ENCODE measurements at regions not wholly inside any gene's neighbourhood (a gene's known extent, or its start where the extent isn't known, plus 50 kb on each side); places are given as distances from the start of the nearest gene placed in this dataset.
"Not testable (repeated sequence)": the region's sequence is repeated elsewhere in the genome, so short reads cannot be mapped to it uniquely, and the experiment has no call there.

DNA sequence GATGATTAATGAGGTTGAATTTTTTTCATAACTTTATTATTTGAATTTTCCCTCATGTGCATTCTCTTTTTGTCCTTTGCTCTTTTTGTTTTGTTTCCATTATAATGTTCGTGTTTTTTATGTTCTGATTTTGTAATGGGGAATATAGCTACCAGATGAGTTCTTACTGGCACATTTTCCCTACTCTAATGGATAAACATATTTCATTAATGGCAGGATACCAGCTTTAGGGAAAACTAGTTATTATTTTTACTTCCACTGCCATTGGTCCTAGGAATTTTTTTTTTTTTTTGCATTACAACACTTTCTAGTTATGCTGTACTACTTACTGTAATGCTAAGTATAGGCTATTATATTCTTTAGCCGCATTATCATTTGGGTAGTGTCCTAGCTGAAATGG, 286.3 kb downstream of the SPRY1 start:
- DNase-seq: no peak

DNA sequence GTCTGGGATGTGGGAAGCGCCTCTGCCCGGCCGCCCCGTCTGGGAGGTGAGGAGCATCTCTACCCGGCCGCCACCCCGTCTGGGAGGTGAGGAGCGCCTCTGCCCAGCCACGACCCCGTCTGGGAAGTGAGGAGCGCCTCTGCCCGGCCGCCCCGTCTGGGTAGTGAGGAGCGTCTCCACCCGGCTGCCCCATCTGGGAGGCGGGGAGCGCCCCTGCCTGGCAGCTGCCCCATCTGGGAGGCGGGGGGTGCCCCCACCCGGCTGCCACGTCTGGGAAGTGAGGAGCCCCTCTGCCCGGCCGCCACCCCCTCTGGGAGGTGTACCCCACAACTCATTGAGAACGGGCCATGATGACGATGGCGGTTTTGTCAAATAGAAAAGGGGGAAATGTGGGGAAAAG, 288.3 kb downstream of the SPRY1 start:
- DNase-seq: not testable (repeated sequence)

- DNase-seq: not testable (repeated sequence)
Observed at GRCh38 chr4:123695531-123695930, 298.9 kb downstream of the SPRY1 start.

DNA sequence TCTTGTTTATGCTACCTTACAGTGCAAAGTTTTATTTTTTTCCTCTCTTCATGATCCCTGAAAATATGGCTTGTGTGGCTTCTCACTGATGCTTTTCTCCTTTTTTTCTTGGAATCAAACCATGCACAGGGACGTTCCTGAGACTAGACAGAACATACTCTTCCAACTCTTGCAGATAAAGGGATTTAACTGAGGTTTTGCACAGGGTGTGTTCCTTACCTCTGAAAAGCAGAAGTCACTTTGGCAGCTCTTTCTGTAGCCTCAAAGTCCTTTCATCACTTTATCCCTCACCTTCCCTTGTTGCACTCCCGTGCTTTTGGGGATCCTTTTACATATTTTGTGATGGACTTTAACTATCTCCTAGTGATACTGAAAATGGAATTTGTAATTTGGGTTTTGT, 300.1 kb downstream of the SPRY1 start:
- DNase-seq: no peak

GRCh38 chr4:123698556-123698955, 302.0 kb downstream of the SPRY1 start:
- no peak for DNase-seq

GRCh38 chr4:123699880-123700771, 303.5 kb downstream of the SPRY1 start:
- no peak for DNase-seq

DNA sequence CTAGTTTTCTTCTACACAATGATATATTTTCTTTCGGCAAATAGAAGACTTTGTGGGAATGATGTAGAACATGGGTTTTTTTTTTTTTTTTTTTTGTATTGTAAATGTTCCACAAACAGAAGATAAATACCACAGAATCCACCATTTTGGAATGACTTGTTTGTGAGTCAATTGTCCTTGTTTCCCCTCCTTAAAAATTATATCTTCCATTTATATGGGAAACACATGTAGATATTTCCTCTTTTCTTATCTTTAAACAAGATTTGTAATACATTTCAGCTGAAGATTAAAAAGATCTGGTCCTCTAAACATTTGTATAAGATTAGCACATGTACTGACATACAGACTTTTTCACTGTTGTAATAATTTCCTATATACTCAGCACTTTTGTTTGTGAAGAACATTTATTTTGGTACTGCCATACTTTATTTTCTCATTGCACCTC, 304.6 kb downstream of the SPRY1 start:
- no peak for DNase-seq

GRCh38 chr4:123705419-123705818, 308.8 kb downstream of the SPRY1 start:
- DNase-seq: no peak

GRCh38 chr4:123706973-123707372, 310.4 kb downstream of the SPRY1 start:
- no peak for DNase-seq

- no peak for DNase-seq
Observed at GRCh38 chr4:123708902-123709301, 312.3 kb downstream of the SPRY1 start.

DNA sequence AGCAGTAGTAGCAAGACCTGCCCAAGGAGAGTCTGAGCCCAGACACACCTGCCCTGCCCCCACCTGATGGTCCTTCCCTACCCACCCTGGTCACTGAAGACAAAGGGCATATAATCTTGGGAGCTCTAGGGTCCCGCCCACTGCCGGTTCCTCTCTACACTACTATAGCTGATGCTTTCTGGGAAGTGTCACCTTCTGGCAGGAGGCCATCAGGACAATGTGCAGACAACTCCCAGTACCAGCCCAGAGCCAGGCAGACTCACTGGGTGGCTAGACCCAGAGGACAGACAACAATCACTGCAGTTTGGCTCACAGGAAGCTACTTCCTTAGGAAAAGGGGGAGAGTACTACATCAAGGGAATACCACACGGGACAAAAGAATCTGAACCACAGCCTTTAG, 312.7 kb downstream of the SPRY1 start:
- DNase-seq: no peak

DNA sequence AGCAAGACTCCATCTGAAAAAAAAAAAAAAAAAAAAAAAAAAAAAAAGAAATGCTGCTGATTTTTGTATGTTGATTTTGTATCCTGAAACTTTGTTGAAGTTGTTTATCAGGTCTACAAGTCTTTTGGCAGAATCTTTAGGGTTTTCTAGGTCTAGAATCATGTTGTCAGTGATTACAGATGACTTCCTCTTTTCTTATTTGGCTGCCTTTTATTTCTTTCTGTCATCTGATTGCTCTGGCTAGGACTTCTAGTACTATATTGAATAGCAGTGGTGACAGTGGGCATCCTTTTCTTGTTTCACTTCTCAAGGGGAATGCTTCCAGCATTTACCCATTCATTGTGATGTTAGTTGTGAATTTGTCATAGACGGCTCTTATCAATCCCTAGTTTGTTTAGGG, 334.4 kb downstream of the SPRY1 start:
- no peak for DNase-seq

DNA sequence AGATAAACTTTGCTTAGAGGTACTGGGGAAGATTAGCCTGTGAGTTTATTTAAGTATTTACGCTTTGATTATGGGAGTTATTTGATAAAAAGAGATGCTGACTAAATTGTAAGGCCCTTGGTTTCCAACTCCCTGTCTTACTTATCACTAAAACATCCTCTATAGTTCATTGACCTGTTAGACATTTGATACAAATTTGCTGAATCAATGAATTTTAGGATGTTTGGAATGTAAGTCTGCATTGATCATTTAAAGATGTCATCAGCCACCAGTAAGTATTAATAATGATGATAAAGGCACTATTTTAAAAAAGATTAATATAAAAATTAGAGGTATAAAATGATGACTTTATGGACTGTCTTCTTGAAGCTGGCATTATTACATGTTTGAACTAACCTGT, 340.6 kb downstream of the SPRY1 start:
- no peak for DNase-seq

- no peak for DNase-seq
Observed at GRCh38 chr4:123739806-123740205, 343.2 kb downstream of the SPRY1 start.

DNA sequence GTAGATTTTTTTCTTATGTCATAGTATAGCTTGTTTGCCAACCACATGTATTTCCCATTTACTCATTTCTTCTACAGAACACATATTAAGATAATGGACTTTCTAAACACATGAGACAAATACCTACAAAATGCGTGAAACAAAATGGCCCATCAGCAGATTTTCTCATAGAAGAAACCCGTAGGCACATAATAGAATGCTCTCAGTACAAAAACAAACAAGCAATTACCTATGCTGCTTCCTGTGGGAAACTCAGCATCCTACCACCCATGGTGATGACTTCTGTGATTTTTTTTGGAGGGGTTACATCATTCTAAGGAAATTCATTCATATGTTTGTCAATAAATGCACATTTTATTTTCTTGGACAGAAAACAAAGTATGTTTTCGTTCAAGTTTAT, 343.6 kb downstream of the SPRY1 start:
- DNase-seq: no peak

DNA sequence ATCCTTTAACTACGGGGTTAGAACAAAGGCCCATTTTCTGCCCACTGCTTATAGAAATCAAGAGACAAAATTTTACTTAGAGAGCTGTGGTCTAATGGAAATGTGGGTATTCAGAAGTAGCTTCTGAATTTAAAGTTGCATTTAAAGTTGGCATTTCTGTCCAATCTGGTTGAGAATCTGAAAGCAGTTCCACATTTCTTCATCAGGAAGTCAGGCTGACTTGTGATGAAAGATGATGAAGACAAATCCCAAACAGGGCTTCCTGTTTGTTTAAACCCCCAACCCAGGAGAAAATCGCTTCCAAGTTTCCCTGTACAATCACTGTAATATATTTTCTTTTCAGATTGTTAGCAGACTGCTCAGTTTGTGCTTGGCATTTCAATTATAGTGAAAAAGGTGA, 345.3 kb downstream of the SPRY1 start:
- DNase-seq: no peak

- DNase-seq: no peak
Observed at GRCh38 chr4:123743848-123744247, 347.3 kb downstream of the SPRY1 start.

DNA sequence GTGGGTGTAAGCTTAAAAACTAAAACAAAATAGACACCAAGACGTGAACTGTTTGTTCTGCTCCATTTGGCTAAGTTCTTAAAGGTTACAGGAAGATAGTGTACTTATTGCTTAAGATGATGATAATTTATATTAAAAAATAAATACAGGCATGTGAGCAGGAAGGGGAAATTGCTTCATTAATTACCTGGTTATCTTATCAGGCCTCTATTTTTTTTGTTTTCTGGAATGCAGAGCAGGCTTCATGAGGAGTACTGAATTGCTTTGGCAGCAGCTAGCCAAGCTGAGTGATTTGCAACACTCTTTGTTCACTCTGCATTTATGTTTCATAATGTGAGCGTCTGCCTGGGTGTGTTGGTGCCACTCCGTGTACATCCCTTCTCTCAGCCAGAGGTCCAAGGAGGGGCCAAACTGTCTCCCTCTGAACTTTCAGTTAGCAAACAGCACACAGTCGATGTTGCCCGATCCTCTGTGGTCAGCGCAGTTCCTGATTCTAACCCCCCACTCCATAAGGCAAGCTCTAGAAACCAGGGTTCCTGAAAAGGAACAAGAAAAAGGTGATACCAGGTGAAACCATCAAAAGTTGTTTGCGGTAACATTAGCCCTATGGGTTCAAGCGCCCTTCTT, 348.2 kb downstream of the SPRY1 start:
- no peak for DNase-seq

GRCh38 chr4:123747016-123747415, 350.4 kb downstream of the SPRY1 start:
- no peak for DNase-seq

DNA sequence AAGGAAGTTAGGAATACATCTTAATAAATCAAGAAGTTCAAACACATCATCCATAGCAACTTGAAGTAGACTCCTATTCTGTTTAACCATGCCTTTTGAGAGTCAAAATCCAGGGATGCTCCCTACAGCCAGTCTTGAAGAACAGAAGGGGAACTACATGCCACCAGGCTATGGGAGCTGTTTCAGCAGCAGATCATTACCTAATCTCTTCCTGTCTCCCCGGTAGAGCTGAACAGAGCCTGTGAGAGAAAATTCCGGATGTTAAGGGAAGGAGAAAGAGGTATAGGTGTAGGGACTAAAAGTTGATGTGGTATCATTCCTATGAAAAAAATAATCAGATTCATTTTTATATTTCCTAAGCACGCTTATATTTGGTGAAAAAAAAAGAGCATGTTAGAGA, 352.2 kb downstream of the SPRY1 start:
- DNase-seq: no peak

DNA sequence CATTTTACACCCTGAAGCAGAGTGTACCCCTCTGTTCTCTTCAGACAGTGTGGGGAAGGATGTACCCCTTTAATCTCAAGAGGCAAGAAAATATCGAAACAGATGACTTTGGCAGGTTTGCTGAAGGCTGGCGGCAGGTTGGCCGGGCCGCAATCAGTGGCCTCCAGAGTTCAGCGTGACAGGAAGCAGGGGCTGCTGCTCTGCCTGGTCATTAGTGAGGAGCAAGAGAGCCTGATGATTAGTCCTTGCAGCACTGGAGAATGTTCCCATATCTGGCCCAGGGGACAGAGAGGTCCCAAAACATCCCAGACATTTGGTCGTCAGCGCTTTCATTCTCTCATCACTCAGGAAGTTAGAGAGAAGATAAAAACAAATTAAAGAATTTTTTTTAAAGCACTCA, 352.8 kb downstream of the SPRY1 start:
- no peak for DNase-seq

DNA sequence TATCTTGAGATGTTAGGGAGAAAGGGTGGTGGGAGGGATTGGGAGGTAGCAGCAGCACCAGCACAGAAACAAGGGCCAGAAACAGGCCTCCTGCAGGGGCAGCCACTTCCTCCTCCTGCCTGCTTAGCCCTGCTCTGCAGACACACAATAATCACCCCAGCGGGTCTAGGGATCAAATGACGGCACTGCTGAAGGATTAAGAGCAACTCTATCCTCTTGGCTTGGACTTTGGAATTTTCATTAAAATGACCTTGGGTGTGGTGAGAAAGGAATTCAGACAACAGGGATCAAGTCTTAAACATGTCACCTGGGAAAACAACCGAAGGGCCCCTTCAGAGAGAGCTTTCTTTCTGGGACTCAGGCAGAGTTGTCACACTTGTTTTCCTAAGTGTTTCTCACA, 353.4 kb downstream of the SPRY1 start:
- DNase-seq: no peak

DNA sequence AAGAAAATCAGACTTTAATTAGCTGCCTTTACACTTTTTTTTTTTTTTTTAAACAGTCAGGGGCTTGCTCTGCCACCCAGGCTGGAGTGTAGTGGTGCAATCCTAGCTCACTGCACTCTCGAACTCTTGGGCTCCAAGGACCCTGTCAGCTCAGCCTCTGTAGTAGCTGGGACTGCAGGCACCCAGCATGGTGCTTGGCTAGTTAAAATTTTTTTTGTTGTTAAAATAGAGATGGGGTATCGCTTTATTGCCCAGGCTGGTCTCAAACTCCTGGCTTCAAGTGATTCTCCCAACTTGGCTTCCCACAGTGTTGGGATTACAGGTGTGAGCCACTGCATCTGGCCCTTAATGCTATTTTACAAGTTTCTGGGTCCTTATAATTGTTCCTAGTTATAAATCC, 359.1 kb downstream of the SPRY1 start:
- DNase-seq: no peak

GRCh38 chr4:123767806-123768205, 371.2 kb downstream of the SPRY1 start:
- no peak for DNase-seq

DNA sequence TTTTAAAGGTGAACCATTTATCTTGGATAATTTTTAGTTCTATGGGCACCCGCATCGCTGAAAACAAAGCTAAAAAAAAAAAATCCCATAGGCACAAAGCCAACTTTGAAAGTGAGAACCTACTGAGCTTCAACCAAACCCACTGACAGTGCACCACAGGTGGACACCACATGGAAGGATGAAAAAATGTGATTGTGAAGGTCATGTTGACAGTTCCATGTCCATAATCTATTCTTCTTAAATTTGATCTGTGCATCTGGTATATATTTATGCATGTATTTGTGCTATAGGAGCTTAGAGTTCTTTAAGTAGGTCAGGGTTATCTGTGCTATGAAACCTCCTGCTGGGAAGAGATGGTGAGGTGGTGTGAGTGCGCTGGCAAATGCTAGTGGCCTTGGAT, 374.3 kb downstream of the SPRY1 start:
- DNase-seq: no peak
